ENCODE measurements at regions not wholly inside any gene's neighbourhood (a gene's known extent, or its start where the extent isn't known, plus 50 kb on each side); places are given as distances from the start of the nearest gene placed in this dataset.

GRCh38 chr18:10094154-10094553, 180.3 kb downstream of the VAPA start:
- no peaks in the 10 kb centered on the region for H3F3A ChIP-seq (ENCODE audit: low read depth)
- H2AFZ ChIP-seq (ENCODE audit: low read length): no peak overlapping the region
- no peaks in the 10 kb centered on the region for H3K9me2 ChIP-seq (replicated peaks; ENCODE audit: low read depth, low read length)
- no peaks in the 10 kb centered on the region for H3K36me3 ChIP-seq (ENCODE audit: insufficient read depth, low read length)
- no peak overlapping the region for H3K4me3 ChIP-seq (ENCODE audit: low read length, poor library complexity, severe bottlenecking)
- H3K4me2 ChIP-seq (ENCODE audit: low read depth, low read length, poor library complexity, severe bottlenecking): no peak overlapping the region
- H3K27me3 ChIP-seq (ENCODE audit: insufficient read depth, low read length, poor library complexity, severe bottlenecking): no peaks in the 10 kb centered on the region
- TF ChIP-seq CTCF (conservative IDR thresholded peaks at IDR 0.05; ENCODE audit: low read length): no peak
- TF ChIP-seq EZH2phosphoT487 (IDR thresholded peaks at IDR 0.05; ENCODE audit: borderline replicate concordance): no peak
- H4K20me1 ChIP-seq (ENCODE audit: insufficient read depth, low read length, poor library complexity, severe bottlenecking): no peaks in the 10 kb centered on the region
- peaks cover 13% of the 10 kb centered on the region for H3K4me1 ChIP-seq (ENCODE audit: insufficient read depth, low read length, poor library complexity, severe bottlenecking)
- H3K9me3 ChIP-seq (ENCODE audit: insufficient read depth, low read depth, low read length): no peaks in the 10 kb centered on the region
- no peaks in the 10 kb centered on the region for H3K79me2 ChIP-seq (ENCODE audit: insufficient read depth, low read length)
- H3K9ac ChIP-seq (ENCODE audit: low read depth, low read length, poor library complexity, severe bottlenecking): no peak overlapping the region

GRCh38 chr18:10094655-10095054, 180.8 kb downstream of the VAPA start:
- H3K9me2 ChIP-seq (replicated peaks; ENCODE audit: low read depth, low read length): no peaks in the 10 kb centered on the region
- no peak overlapping the region for H3K4me3 ChIP-seq (ENCODE audit: low read length, poor library complexity, severe bottlenecking)
- H3F3A ChIP-seq (ENCODE audit: low read depth): no peaks in the 10 kb centered on the region
- no peaks in the 10 kb centered on the region for H3K79me2 ChIP-seq (ENCODE audit: insufficient read depth, low read length)
- H3K4me2 ChIP-seq (ENCODE audit: low read depth, low read length, poor library complexity, severe bottlenecking): no peak overlapping the region
- no peak overlapping the region for H2AFZ ChIP-seq (ENCODE audit: low read length)
- H3K27me3 ChIP-seq (ENCODE audit: insufficient read depth, low read length, poor library complexity, severe bottlenecking): no peaks in the 10 kb centered on the region
- no peak overlapping the region for H3K9ac ChIP-seq (ENCODE audit: low read depth, low read length, poor library complexity, severe bottlenecking)
- peaks cover 11% of the 10 kb centered on the region for H3K4me1 ChIP-seq (ENCODE audit: insufficient read depth, low read length, poor library complexity, severe bottlenecking)
- H3K36me3 ChIP-seq (ENCODE audit: insufficient read depth, low read length): no peaks in the 10 kb centered on the region
- no peak for TF ChIP-seq CTCF (conservative IDR thresholded peaks at IDR 0.05; ENCODE audit: low read length)
- no peak for TF ChIP-seq EZH2phosphoT487 (IDR thresholded peaks at IDR 0.05; ENCODE audit: borderline replicate concordance)
- H4K20me1 ChIP-seq (ENCODE audit: insufficient read depth, low read length, poor library complexity, severe bottlenecking): no peaks in the 10 kb centered on the region
- no peaks in the 10 kb centered on the region for H3K9me3 ChIP-seq (ENCODE audit: insufficient read depth, low read depth, low read length)

GRCh38 chr18:10095356-10095755, 181.5 kb downstream of the VAPA start:
- Histone ChIP-seq H3K9me3 (ENCODE audit: insufficient read depth, low read depth, low read length) (no peaks in the 10 kb centered on the region), H3K79me2 (ENCODE audit: insufficient read depth, low read length) (no peaks in the 10 kb centered on the region), H3K9ac (ENCODE audit: low read depth, low read length, poor library complexity, severe bottlenecking) (no peak overlapping the region), H3K4me2 (ENCODE audit: low read depth, low read length, poor library complexity, severe bottlenecking) (no peak overlapping the region), H3K27me3 (ENCODE audit: insufficient read depth, low read length, poor library complexity, severe bottlenecking) (no peaks in the 10 kb centered on the region), H3K36me3 (ENCODE audit: insufficient read depth, low read length) (no peaks in the 10 kb centered on the region), H3K4me3 (ENCODE audit: low read length, poor library complexity, severe bottlenecking) (no peak overlapping the region), H2AFZ (ENCODE audit: low read length) (no peak overlapping the region), H3K9me2 (replicated peaks; ENCODE audit: low read depth, low read length) (no peaks in the 10 kb centered on the region), H4K20me1 (ENCODE audit: insufficient read depth, low read length, poor library complexity, severe bottlenecking) (no peaks in the 10 kb centered on the region), H3F3A (ENCODE audit: low read depth) (no peaks in the 10 kb centered on the region), H3K4me1 (ENCODE audit: insufficient read depth, low read length, poor library complexity, severe bottlenecking) (peaks cover 4% of the 10 kb centered on the region)
- TF ChIP-seq EZH2phosphoT487 (IDR thresholded peaks at IDR 0.05; ENCODE audit: borderline replicate concordance) (no peak), CTCF (conservative IDR thresholded peaks at IDR 0.05; ENCODE audit: low read length) (no peak)
